ENCODE measurements at regions not wholly inside any gene's neighbourhood (a gene's known extent, or its start where the extent isn't known, plus 50 kb on each side); places are given as distances from the start of the nearest gene placed in this dataset.

- RAD21 ChIA-PET (ENCODE audit: unreplicated experiment), result interaction anchor here (1.2 kb wide), 1 partner anchor 37 kb away, joined by 3 read pairs; no protein-coding TSS in a partner anchor
- Histone ChIP-seq H3K36me3 (ENCODE audit: control insufficient read depth in 2 of 2, insufficient read depth in 2 of 2, low read length in 1 of 2) (no peaks in the 10 kb centered on the region), H4K20me1 (ENCODE audit: control insufficient read depth, insufficient read depth) (no peaks in the 10 kb centered on the region), H3K4me1 (ENCODE audit: control insufficient read depth, insufficient read depth, low read length) (no peaks in the 10 kb centered on the region), H2AFZ (ENCODE audit: control insufficient read depth, low read depth, low read length) (no peak overlapping the region), H3K4me2 (ENCODE audit: control insufficient read depth, insufficient read depth) (no peak overlapping the region), H3K9me3 (replicated peaks; ENCODE audit: control insufficient read depth, insufficient read depth, low read length) (no peaks in the 10 kb centered on the region), H3K4me3 (no peak overlapping the region), H3K27ac (ENCODE audit: control insufficient read depth, insufficient read depth) (no peak overlapping the region), H3K9ac (ENCODE audit: control insufficient read depth, insufficient read depth, low read length) (no peak overlapping the region), H3K27me3 (replicated peaks in 1 of 2; ENCODE audit: control insufficient read depth in 2 of 2, insufficient read depth in 2 of 2, low read length in 1 of 2) (no peaks in the 10 kb centered on the region), H3K79me2 (ENCODE audit: control insufficient read depth, insufficient read depth, low read length) (no peaks in the 10 kb centered on the region)
- ATAC-seq (no peak), DNase-seq (ENCODE audit: low read depth, low spot score) (no peak), FAIRE-seq (no peak)
- in situ Hi-C loops (cut with MboI), result no loop called here
- BruUV-seq (replicated peaks), result no TSS peak
- TF ChIP-seq RB1 (IDR thresholded peaks at IDR 0.05; ENCODE audit: borderline replicate concordance), result no peak
- TF ChIP-seq HDAC2 (IDR thresholded peaks at IDR 0.05), result no peak
- TF ChIP-seq BCLAF1 (IDR thresholded peaks at IDR 0.05), result no peak
- no peak for TF ChIP-seq NFIC (IDR thresholded peaks at IDR 0.05; ENCODE audit: low read depth, low read length)
- TF ChIP-seq SUPT20H (IDR thresholded peaks at IDR 0.05; ENCODE audit: borderline replicate concordance, control insufficient read depth, low read depth, low read length), result no peak
- TF ChIP-seq SIX5 (IDR thresholded peaks at IDR 0.05; ENCODE audit: low read depth, low read length, severe bottlenecking), result no peak
- no peak for TF ChIP-seq CTCF (IDR thresholded peaks at IDR 0.05 in 2 of 3, conservative IDR thresholded peaks at IDR 0.05 in 1 of 3; ENCODE audit: control insufficient read depth in 2 of 3, extremely low read depth in 1 of 3, insufficient read depth in 1 of 3, low read depth in 3 of 3, low read length in 3 of 3)
- no peak for TF ChIP-seq YY1 (IDR thresholded peaks at IDR 0.05; ENCODE audit: low read depth, low read length)
- TF ChIP-seq KLF5 (IDR thresholded peaks at IDR 0.05; ENCODE audit: partially characterized antibody), result no peak
- no peak for TF ChIP-seq PAX8 (IDR thresholded peaks at IDR 0.05)
- no peak for TF ChIP-seq MYC (IDR thresholded peaks at IDR 0.05; ENCODE audit: insufficient read depth, insufficient read length, insufficient replicate concordance, low read length, severe bottlenecking)
- no peak for TF ChIP-seq POLR2A (IDR thresholded peaks at IDR 0.05; ENCODE audit: low read depth, low read length)
- no peak for TF ChIP-seq FOXM1 (IDR thresholded peaks at IDR 0.05; ENCODE audit: low read depth, low read length)
- CTCF ChIA-PET, result interaction anchor here (1.0 to 2.9 kb wide), 2 partner anchors 11 to 26 kb away, joined by 3 to 11 read pairs; no protein-coding TSS in a partner anchor
- POLR2A ChIA-PET, result interaction anchor here (0.6 kb wide), 1 partner anchor 26 kb away, joined by 4 read pairs; no protein-coding TSS in a partner anchor
- intact Hi-C loops (cut with micrococcal nuclease; ENCODE audit: unreplicated experiment), result no loop called here
- SMC1A ChIA-PET (ENCODE audit: uncharacterized antibody, unreplicated experiment), result interaction anchor here (0.9 to 1.3 kb wide), 4 partner anchors 8 to 46 kb away, joined by 3 read pairs; no protein-coding TSS in a partner anchor
- WGBS (ENCODE audit: insufficient coverage, insufficient replicate concordance, low lambda C conversion rate, missing lambda C conversion rate), result 18% methylated on average over 3 of the region's 3 CpGs
Measured at GRCh38 chr2:215718890-215719289, 283.0 kb upstream of the FN1 start.
